ENCODE measurements at regions not wholly inside any gene's neighbourhood (a gene's known extent, or its start where the extent isn't known, plus 50 kb on each side); places are given as distances from the start of the nearest gene placed in this dataset.

- no peak for DNase-seq
Measured at GRCh38 chr6:44682987-44683779, 295.7 kb downstream of the CDC5L start.

- no peak for DNase-seq
Measured at GRCh38 chr6:44685213-44685612, 297.7 kb downstream of the CDC5L start.

- no peak for DNase-seq
Measured at GRCh38 chr6:44696099-44696498, 308.6 kb downstream of the CDC5L start.

- no peak for DNase-seq
Measured at GRCh38 chr6:44696686-44697085, 309.2 kb downstream of the CDC5L start.

GRCh38 chr6:44697327-44697726 is 309.8 kb downstream of the CDC5L start:
- no peak for DNase-seq

- DNase-seq: no peak
Measured at GRCh38 chr6:44698602-44699001, 311.1 kb downstream of the CDC5L start.

GRCh38 chr6:44699082-44699481 is 311.6 kb downstream of the CDC5L start:
- no peak for DNase-seq

- DNase-seq: no peak
Measured at GRCh38 chr6:44699851-44700250, 312.3 kb downstream of the CDC5L start.

- no peak for DNase-seq
Measured at GRCh38 chr6:44700422-44700821, 312.9 kb downstream of the CDC5L start.

GRCh38 chr6:44701038-44701636 is 313.6 kb downstream of the CDC5L start:
- no peak for DNase-seq

- no peak for DNase-seq
Measured at GRCh38 chr6:44701637-44702101, 314.2 kb downstream of the CDC5L start.

GRCh38 chr6:44702292-44702691 is 314.8 kb downstream of the CDC5L start:
- no peak for DNase-seq

GRCh38 chr6:44704240-44705150 is 317.0 kb downstream of the CDC5L start:
- DNase-seq: peak; percentile 67

GRCh38 chr6:44705596-44705995 is 318.1 kb downstream of the CDC5L start:
- no peak for DNase-seq

- no peak for DNase-seq
Measured at GRCh38 chr6:44706011-44706410, 318.5 kb downstream of the CDC5L start.

- no peak for DNase-seq
Measured at GRCh38 chr6:44708208-44708607, 320.7 kb downstream of the CDC5L start.

GRCh38 chr6:44712353-44713111 is 325.0 kb downstream of the CDC5L start:
- no peak for DNase-seq

GRCh38 chr6:44715188-44715587 is 327.7 kb downstream of the CDC5L start:
- DNase-seq: no peak

- DNase-seq: no peak
Measured at GRCh38 chr6:44715925-44716324, 328.4 kb downstream of the CDC5L start.

GRCh38 chr6:44717431-44717830 is 329.9 kb downstream of the CDC5L start:
- DNase-seq: no peak

GRCh38 chr6:44721954-44722578 is 334.6 kb downstream of the CDC5L start:
- DNase-seq: no peak

GRCh38 chr6:44722736-44723135 is 335.2 kb downstream of the CDC5L start:
- no peak for DNase-seq
